ENCODE measurements at regions not wholly inside any gene's neighbourhood (a gene's known extent, or its start where the extent isn't known, plus 50 kb on each side); places are given as distances from the start of the nearest gene placed in this dataset.

- no peaks in the 10 kb centered on the region for H3K9me3 ChIP-seq (ENCODE audit: insufficient read depth, low read length, severe bottlenecking)
- no peak overlapping the region for H3K4me3 ChIP-seq (ENCODE audit: low read depth in 1 of 2, low read length in 2 of 2)
- ATAC-seq (ENCODE audit: insufficient read depth, low read depth) (no peak), DNase-seq (no peak)
- no peaks in the 10 kb centered on the region for H4K20me1 ChIP-seq (ENCODE audit: insufficient read depth, low read length)
- no peaks in the 10 kb centered on the region for H3K36me3 ChIP-seq (ENCODE audit: insufficient read depth, low read length)
- no peaks in the 10 kb centered on the region for H3K79me2 ChIP-seq (ENCODE audit: insufficient read depth, low read length)
- TF ChIP-seq EZH2 (IDR thresholded peaks at IDR 0.05; ENCODE audit: borderline replicate concordance, low read depth, low read length, severe bottlenecking) = no peak
- TF ChIP-seq CTCF (IDR thresholded peaks at IDR 0.05; ENCODE audit: borderline replicate concordance, extremely low read depth, low read length, poor library complexity, severe bottlenecking) = no peak
- no peak overlapping the region for H3K4me2 ChIP-seq (ENCODE audit: insufficient read depth, low read length)
- H3K4me1 ChIP-seq (ENCODE audit: insufficient read depth, low read length) = no peaks in the 10 kb centered on the region
- H3K27me3 ChIP-seq (ENCODE audit: insufficient read depth, low read length, poor library complexity) = peaks cover 2% of the 10 kb centered on the region
- no peak overlapping the region for H3K9ac ChIP-seq (ENCODE audit: low read depth, low read length)
- H2AFZ ChIP-seq (ENCODE audit: low read depth, low read length) = no peak overlapping the region
- H3K27ac ChIP-seq (ENCODE audit: low read length) = no peak overlapping the region
Measured at GRCh38 chr5:2387634-2388325, 363.7 kb downstream of the IRX2 start.

- no peak for TF ChIP-seq CTCF (IDR thresholded peaks at IDR 0.05; ENCODE audit: borderline replicate concordance, extremely low read depth, low read length, poor library complexity, severe bottlenecking)
- DNase-seq (no peak), ATAC-seq (ENCODE audit: insufficient read depth, low read depth) (no peak)
- Histone ChIP-seq H3K27ac (ENCODE audit: low read length) (no peak overlapping the region), H3K4me1 (ENCODE audit: insufficient read depth, low read length) (no peaks in the 10 kb centered on the region), H3K27me3 (ENCODE audit: insufficient read depth, low read length, poor library complexity) (peaks cover 2% of the 10 kb centered on the region), H3K36me3 (ENCODE audit: insufficient read depth, low read length) (no peaks in the 10 kb centered on the region), H4K20me1 (ENCODE audit: insufficient read depth, low read length) (no peaks in the 10 kb centered on the region), H2AFZ (ENCODE audit: low read depth, low read length) (no peak overlapping the region), H3K9ac (ENCODE audit: low read depth, low read length) (no peak overlapping the region), H3K79me2 (ENCODE audit: insufficient read depth, low read length) (no peaks in the 10 kb centered on the region), H3K4me2 (ENCODE audit: insufficient read depth, low read length) (no peak overlapping the region), H3K4me3 (ENCODE audit: low read depth in 1 of 2, low read length in 2 of 2) (no peak overlapping the region), H3K9me3 (ENCODE audit: insufficient read depth, low read length, severe bottlenecking) (no peaks in the 10 kb centered on the region)
Measured at GRCh38 chr5:2387250-2387633, 364.2 kb downstream of the IRX2 start.

GRCh38 chr5:2385818-2386217, 365.7 kb downstream of the IRX2 start:
- Histone ChIP-seq H3K9me3 (ENCODE audit: insufficient read depth, low read length, severe bottlenecking) (no peaks in the 10 kb centered on the region), H4K20me1 (ENCODE audit: insufficient read depth, low read length) (no peaks in the 10 kb centered on the region), H3K27ac (ENCODE audit: low read length) (no peak overlapping the region), H2AFZ (ENCODE audit: low read depth, low read length) (no peak overlapping the region), H3K4me1 (ENCODE audit: insufficient read depth, low read length) (no peaks in the 10 kb centered on the region), H3K4me3 (ENCODE audit: low read depth in 1 of 2, low read length in 2 of 2) (no peak overlapping the region), H3K79me2 (ENCODE audit: insufficient read depth, low read length) (no peaks in the 10 kb centered on the region), H3K27me3 (ENCODE audit: insufficient read depth, low read length, poor library complexity) (peaks cover 2% of the 10 kb centered on the region), H3K4me2 (ENCODE audit: insufficient read depth, low read length) (no peak overlapping the region), H3K36me3 (ENCODE audit: insufficient read depth, low read length) (no peaks in the 10 kb centered on the region), H3K9ac (ENCODE audit: low read depth, low read length) (no peak overlapping the region)
- TF ChIP-seq EZH2 (IDR thresholded peaks at IDR 0.05; ENCODE audit: borderline replicate concordance, low read depth, low read length, severe bottlenecking) = no peak
- ATAC-seq (ENCODE audit: insufficient read depth, low read depth) (no peak), DNase-seq (no peak)

GRCh38 chr5:2383698-2384065, 367.8 kb downstream of the IRX2 start:
- Histone ChIP-seq H3K4me2 (ENCODE audit: insufficient read depth, low read length) (no peak overlapping the region), H3K79me2 (ENCODE audit: insufficient read depth, low read length) (no peaks in the 10 kb centered on the region), H3K9me3 (ENCODE audit: insufficient read depth, low read length, severe bottlenecking) (no peaks in the 10 kb centered on the region), H3K27ac (ENCODE audit: low read length) (no peak overlapping the region), H3K36me3 (ENCODE audit: insufficient read depth, low read length) (no peaks in the 10 kb centered on the region), H3K27me3 (ENCODE audit: insufficient read depth, low read length, poor library complexity) (peaks cover 3% of the 10 kb centered on the region), H4K20me1 (ENCODE audit: insufficient read depth, low read length) (no peaks in the 10 kb centered on the region), H2AFZ (ENCODE audit: low read depth, low read length) (no peak overlapping the region), H3K4me1 (ENCODE audit: insufficient read depth, low read length) (no peaks in the 10 kb centered on the region), H3K4me3 (ENCODE audit: low read depth in 1 of 2, low read length in 2 of 2) (no peak overlapping the region), H3K9ac (ENCODE audit: low read depth, low read length) (no peak overlapping the region)
- ATAC-seq (ENCODE audit: insufficient read depth, low read depth) (peak; percentile 67; the same call in 2 of the 3 replicates), DNase-seq (peak; percentile 28)
- no peak for TF ChIP-seq EZH2 (IDR thresholded peaks at IDR 0.05; ENCODE audit: borderline replicate concordance, low read depth, low read length, severe bottlenecking)
- TF ChIP-seq CTCF (IDR thresholded peaks at IDR 0.05; ENCODE audit: borderline replicate concordance, extremely low read depth, low read length, poor library complexity, severe bottlenecking) = no peak

All from DND-41 (cell line).